Lower leg skin (tissue), 4 donors: ENCODE measurements at regions not wholly inside any gene's neighbourhood (a gene's known extent, or its start where the extent isn't known, plus 50 kb on each side); places are given as distances from the start of the nearest gene placed in this dataset.

Source experiments
- DNase-seq, 2 donors: peaks; one replicate each; pipeline ENCODE4 v3.0.0-alpha.2; 2019; ENCODE audit warnings: low spot score in 2 of 2
- H3K4me3 ChIP-seq: fragments of 200-600 bp; sonication (generic); 2 replicates; pipeline ENCODE4 v1.5.1; 2017; ENCODE audit warnings: mild to moderate bottlenecking, low read depth; ENCODE audit not compliant: poor library complexity, severe bottlenecking
- CTCF ChIP-seq, 3 donors: fragments of 450-650 bp; IDR thresholded peaks; one replicate each; pipeline ENCODE4 v1.5.1; 2016; ENCODE audit warnings: antibody characterized with exemption in 3 of 3, mild to moderate bottlenecking in 3 of 3, moderate library complexity in 2 of 3
- POLR2A ChIP-seq, 2 donors: fragments of 450-650 bp; IDR thresholded peaks; one replicate each; pipeline ENCODE4 v1.6.1; 2016 to 2017; ENCODE audit warnings: antibody characterized with exemption in 2 of 2, mild to moderate bottlenecking in 1 of 2, moderate library complexity in 1 of 2
- WGBS, 2 donors: methylation state at CpG; one replicate each; pipeline ENCODE4 v1.1.5; 2018; 5-methylcytosine and 5-hydroxymethylcytosine counted together
- intact Hi-C: fragments of 100-400 bp; cut with DNase I; formaldehyde crosslinking; loops from one replicate; pipeline ENCODE4 v1.15.0; 2023; ENCODE audit warnings: low total_unique reads

GRCh38 chr3:191074511-191074910, 124.5 kb upstream of the OSTN start:
- intact Hi-C loops, result no loop called here
- 46 to 57% methylated on average over 5 of the region's 5 CpGs for WGBS, 2 donors
- no peak overlapping the region for H3K4me3 ChIP-seq
- TF ChIP-seq POLR2A (IDR thresholded peaks at IDR 0.05) (no peak), CTCF (IDR thresholded peaks at IDR 0.05) (no peak)
- DNase-seq, result no peak

GRCh38 chr3:191070762-191071403, 128.2 kb upstream of the OSTN start:
- intact Hi-C loops, result no loop called here
- TF ChIP-seq CTCF (IDR thresholded peaks at IDR 0.05) (no peak), POLR2A (IDR thresholded peaks at IDR 0.05) (no peak)
- H3K4me3 ChIP-seq, result no peak overlapping the region
- WGBS, 2 donors, result 68 to 70% methylated on average over 4 of the region's 4 CpGs
- no peak for DNase-seq

GRCh38 chr3:191070201-191070600, 128.8 kb upstream of the OSTN start:
- no peak for DNase-seq

GRCh38 chr3:191068946-191069813, 129.9 kb upstream of the OSTN start:
- intact Hi-C loops, result no loop called here
- 66 to 73% methylated on average over 5 of the region's 5 CpGs for WGBS, 2 donors
- TF ChIP-seq CTCF (IDR thresholded peaks at IDR 0.05), result no peak
- no peak for TF ChIP-seq POLR2A (IDR thresholded peaks at IDR 0.05)
- H3K4me3 ChIP-seq, result no peak overlapping the region
- DNase-seq, result no peak

More at GRCh38 chr3:191070201-191070600, 128.8 kb upstream of the OSTN start:
- no peak for TF ChIP-seq POLR2A (IDR thresholded peaks at IDR 0.05)
- TF ChIP-seq CTCF (IDR thresholded peaks at IDR 0.05), result no peak
- intact Hi-C loops, result no loop called here
- WGBS, 2 donors, result 78 to 88% methylated on average over 2 of the region's 2 CpGs
- no peak overlapping the region for H3K4me3 ChIP-seq

GRCh38 chr3:191066669-191067068, 132.4 kb upstream of the OSTN start:
- TF ChIP-seq POLR2A (IDR thresholded peaks at IDR 0.05) (no peak), CTCF (IDR thresholded peaks at IDR 0.05) (no peak)
- intact Hi-C loops, result no loop called here
- no peak overlapping the region for H3K4me3 ChIP-seq
- 47 to 64% methylated on average over 1 of the region's 1 CpG for WGBS, 2 donors
- no peak for DNase-seq
